ENCODE measurements at regions not wholly inside any gene's neighbourhood (a gene's known extent, or its start where the extent isn't known, plus 50 kb on each side); places are given as distances from the start of the nearest gene placed in this dataset.

GRCh38 chr1:188244681-188245080 is 1415.9 kb downstream of the PLA2G4A start:
- H3F3A ChIP-seq (ENCODE audit: insufficient read depth, low read length, poor library complexity, severe bottlenecking) = no peaks in the 10 kb centered on the region
- no peak overlapping the region for H3K4me3 ChIP-seq (ENCODE audit: low read length)
- H3K9ac ChIP-seq (ENCODE audit: low read length) = no peak overlapping the region
- H3K27me3 ChIP-seq (ENCODE audit: insufficient read depth, low read depth, low read length) = no peaks in the 10 kb centered on the region
- no peaks in the 10 kb centered on the region for H3K9me3 ChIP-seq (ENCODE audit: low read length)
- H3K79me2 ChIP-seq (replicated peaks; ENCODE audit: insufficient read depth, low read length) = no peaks in the 10 kb centered on the region
- H2AFZ ChIP-seq (ENCODE audit: low read depth, low read length) = no peak overlapping the region
- H3K9me2 ChIP-seq (ENCODE audit: insufficient read depth, low read length) = no peaks in the 10 kb centered on the region
- TF ChIP-seq RAD21 (conservative IDR thresholded peaks at IDR 0.05) (no peak), POLR2AphosphoS5 (IDR thresholded peaks at IDR 0.05) (no peak), TAF1 (IDR thresholded peaks at IDR 0.05; ENCODE audit: low read depth) (no peak), EZH2 (IDR thresholded peaks at IDR 0.05; ENCODE audit: borderline replicate concordance, insufficient read depth, low read length, poor library complexity, severe bottlenecking) (no peak), MXI1 (conservative IDR thresholded peaks at IDR 0.05; ENCODE audit: poor library complexity, severe bottlenecking) (no peak), SMC3 (conservative IDR thresholded peaks at IDR 0.05; ENCODE audit: poor library complexity) (no peak), EP300 (conservative IDR thresholded peaks at IDR 0.05; ENCODE audit: poor library complexity, severe bottlenecking) (no peak), CTCF (IDR thresholded peaks at IDR 0.05; ENCODE audit: poor library complexity, severe bottlenecking) (no peak)
- TF ChIP-seq, protein P1, sequence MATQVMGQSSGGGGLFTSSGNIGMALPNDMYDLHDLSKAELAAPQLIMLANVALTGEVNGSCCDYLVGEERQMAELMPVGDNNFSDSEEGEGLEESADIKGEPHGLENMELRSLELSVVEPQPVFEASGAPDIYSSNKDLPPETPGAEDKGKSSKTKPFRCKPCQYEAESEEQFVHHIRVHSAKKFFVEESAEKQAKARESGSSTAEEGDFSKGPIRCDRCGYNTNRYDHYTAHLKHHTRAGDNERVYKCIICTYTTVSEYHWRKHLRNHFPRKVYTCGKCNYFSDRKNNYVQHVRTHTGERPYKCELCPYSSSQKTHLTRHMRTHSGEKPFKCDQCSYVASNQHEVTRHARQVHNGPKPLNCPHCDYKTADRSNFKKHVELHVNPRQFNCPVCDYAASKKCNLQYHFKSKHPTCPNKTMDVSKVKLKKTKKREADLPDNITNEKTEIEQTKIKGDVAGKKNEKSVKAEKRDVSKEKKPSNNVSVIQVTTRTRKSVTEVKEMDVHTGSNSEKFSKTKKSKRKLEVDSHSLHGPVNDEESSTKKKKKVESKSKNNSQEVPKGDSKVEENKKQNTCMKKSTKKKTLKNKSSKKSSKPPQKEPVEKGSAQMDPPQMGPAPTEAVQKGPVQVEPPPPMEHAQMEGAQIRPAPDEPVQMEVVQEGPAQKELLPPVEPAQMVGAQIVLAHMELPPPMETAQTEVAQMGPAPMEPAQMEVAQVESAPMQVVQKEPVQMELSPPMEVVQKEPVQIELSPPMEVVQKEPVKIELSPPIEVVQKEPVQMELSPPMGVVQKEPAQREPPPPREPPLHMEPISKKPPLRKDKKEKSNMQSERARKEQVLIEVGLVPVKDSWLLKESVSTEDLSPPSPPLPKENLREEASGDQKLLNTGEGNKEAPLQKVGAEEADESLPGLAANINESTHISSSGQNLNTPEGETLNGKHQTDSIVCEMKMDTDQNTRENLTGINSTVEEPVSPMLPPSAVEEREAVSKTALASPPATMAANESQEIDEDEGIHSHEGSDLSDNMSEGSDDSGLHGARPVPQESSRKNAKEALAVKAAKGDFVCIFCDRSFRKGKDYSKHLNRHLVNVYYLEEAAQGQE (IDR thresholded peaks at IDR 0.05; ENCODE audit: borderline replicate concordance) = no peak
- no peak overlapping the region for H3K27ac ChIP-seq (ENCODE audit: low read length)
- H3K4me2 ChIP-seq (ENCODE audit: low read length) = no peak overlapping the region
- H3K36me3 ChIP-seq (ENCODE audit: insufficient read depth, low read length) = no peaks in the 10 kb centered on the region
- H4K20me1 ChIP-seq (ENCODE audit: insufficient read depth) = no peaks in the 10 kb centered on the region

- H3K9me3 ChIP-seq (ENCODE audit: low read length) = no peaks in the 10 kb centered on the region
- H4K20me1 ChIP-seq (ENCODE audit: insufficient read depth) = no peaks in the 10 kb centered on the region
- H3K4me3 ChIP-seq (ENCODE audit: low read length) = no peak overlapping the region
- no peak overlapping the region for H3K4me2 ChIP-seq (ENCODE audit: low read length)
- H3K9ac ChIP-seq (ENCODE audit: low read length) = no peak overlapping the region
- H3K36me3 ChIP-seq (ENCODE audit: insufficient read depth, low read length) = no peaks in the 10 kb centered on the region
- H3F3A ChIP-seq (ENCODE audit: insufficient read depth, low read length, poor library complexity, severe bottlenecking) = no peaks in the 10 kb centered on the region
- no peaks in the 10 kb centered on the region for H3K79me2 ChIP-seq (replicated peaks; ENCODE audit: insufficient read depth, low read length)
- no peaks in the 10 kb centered on the region for H3K9me2 ChIP-seq (ENCODE audit: insufficient read depth, low read length)
- H3K27me3 ChIP-seq (ENCODE audit: insufficient read depth, low read depth, low read length) = no peaks in the 10 kb centered on the region
- no peak overlapping the region for H3K27ac ChIP-seq (ENCODE audit: low read length)
- TF ChIP-seq MXI1 (conservative IDR thresholded peaks at IDR 0.05; ENCODE audit: poor library complexity, severe bottlenecking) (no peak), POLR2AphosphoS5 (IDR thresholded peaks at IDR 0.05) (no peak), SMC3 (conservative IDR thresholded peaks at IDR 0.05; ENCODE audit: poor library complexity) (no peak), RAD21 (conservative IDR thresholded peaks at IDR 0.05) (no peak), EP300 (conservative IDR thresholded peaks at IDR 0.05; ENCODE audit: poor library complexity, severe bottlenecking) (no peak)
- no peak overlapping the region for H2AFZ ChIP-seq (ENCODE audit: low read depth, low read length)
Measured at GRCh38 chr1:188247255-188247654, 1418.5 kb downstream of the PLA2G4A start.
